Left colon (tissue), 2 donors: ENCODE measurements at regions not wholly inside any gene's neighbourhood (a gene's known extent, or its start where the extent isn't known, plus 50 kb on each side); places are given as distances from the start of the nearest gene placed in this dataset.

Source experiments
- ATAC-seq: fragments of 200-7000 bp; cut with Tn5 transposase; one replicate; pipeline ENCODE4 v1.9.1; 2020; ENCODE audit warnings: mild to moderate bottlenecking, moderate library complexity
- DNase-seq, 2 donors: peaks; one replicate each; pipeline ENCODE4 v3.0.0-alpha.2; 2020
- intact Hi-C, 2 donors: fragments of 100-400 bp; cut with DNase I in 1 of 2; cut with micrococcal nuclease in 1 of 2; formaldehyde crosslinking; loops; one replicate each; pipeline versions ENCODE4 v1.11.2 to v1.14.0; 2022; cut with DNase I, micrococcal nuclease
- donor health status: DM: no; HTN: no; CAD: no.
- donor health status: DM: yes; HTN: yes; CAD: no.

DNA sequence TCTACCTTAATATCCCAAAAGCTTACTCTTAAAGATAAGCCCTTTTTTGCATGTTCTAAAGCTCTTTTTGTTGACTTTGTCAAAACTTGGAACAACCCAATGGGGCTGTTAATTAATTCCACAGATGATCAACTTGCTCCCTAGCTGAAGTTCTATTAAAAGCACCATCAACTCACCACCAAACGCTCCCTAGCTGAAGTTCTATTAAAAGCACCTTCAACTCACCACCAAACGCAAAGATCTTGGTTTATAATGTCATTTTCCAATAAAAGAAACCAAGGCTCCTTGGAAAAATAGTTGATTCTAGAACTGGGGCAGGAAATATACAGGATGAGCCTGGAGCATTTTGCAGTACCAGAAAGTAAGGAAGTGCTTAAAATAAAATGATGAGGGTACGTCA, 122.3 kb upstream of the STT3B start:
- ATAC-seq (no peak), DNase-seq (no peak)
- intact Hi-C loops = no loop called here

DNA sequence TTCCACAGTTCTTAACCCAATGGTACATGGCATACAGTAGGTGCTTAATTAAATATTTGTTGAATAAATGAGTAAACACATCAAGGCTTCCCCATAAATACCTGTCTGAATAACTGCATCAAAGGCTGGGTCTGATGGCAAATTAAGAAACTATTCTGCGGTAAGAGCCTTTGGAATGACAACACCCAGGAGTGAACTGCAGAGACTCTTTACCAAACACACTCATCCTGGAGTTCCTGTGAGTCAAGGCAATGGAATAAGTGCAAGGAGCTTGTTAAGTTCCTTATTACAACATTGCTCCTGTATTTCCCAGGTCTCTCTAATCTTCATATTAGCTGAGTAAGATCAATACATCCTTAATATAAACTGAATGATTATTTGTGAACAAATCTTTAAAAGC, 119.9 kb upstream of the STT3B start:
- ATAC-seq (no peak), DNase-seq (no peak)
- intact Hi-C loops = no loop called here

DNA sequence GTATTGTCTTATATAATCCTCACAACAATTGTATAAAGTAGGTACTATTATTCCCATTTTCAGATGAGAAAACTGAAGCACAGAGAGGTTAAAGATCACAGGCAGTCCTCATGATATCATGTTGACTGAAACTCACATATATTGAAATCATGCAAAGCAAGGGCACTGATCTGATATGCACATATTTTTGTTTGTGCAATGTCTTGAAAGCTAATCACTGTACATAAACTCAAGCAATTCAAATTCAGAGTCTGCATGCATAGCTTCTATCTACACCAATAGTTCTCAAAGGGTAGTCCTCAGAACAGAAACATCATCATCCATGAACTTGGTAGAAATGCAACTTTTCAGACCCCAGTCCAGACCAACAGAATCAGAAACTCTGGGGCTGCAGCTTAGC, 119.2 kb upstream of the STT3B start:
- intact Hi-C loops = no loop called here
- no peak for ATAC-seq
- no peak for DNase-seq

DNA sequence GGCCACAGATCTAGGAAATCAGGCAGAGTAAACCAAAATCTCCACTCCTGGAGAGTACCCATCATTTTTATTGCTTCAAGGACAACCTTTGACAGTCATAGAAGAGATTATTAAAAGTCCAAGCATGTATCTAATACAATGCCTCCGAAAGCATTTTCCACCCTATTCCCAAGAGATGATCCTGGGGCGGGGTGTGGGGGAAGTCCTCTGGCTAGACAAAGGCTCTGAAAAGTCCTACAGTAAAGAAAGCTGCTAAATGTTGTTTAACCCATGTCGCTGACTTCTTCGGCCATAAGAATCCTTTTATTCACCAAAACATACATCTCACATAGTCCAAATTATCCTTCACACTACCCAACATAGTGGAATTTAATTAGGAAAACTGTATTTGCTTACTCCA, 115.7 kb upstream of the STT3B start:
- DNase-seq = no peak
- intact Hi-C loops = no loop called here
- no peak for ATAC-seq

DNA sequence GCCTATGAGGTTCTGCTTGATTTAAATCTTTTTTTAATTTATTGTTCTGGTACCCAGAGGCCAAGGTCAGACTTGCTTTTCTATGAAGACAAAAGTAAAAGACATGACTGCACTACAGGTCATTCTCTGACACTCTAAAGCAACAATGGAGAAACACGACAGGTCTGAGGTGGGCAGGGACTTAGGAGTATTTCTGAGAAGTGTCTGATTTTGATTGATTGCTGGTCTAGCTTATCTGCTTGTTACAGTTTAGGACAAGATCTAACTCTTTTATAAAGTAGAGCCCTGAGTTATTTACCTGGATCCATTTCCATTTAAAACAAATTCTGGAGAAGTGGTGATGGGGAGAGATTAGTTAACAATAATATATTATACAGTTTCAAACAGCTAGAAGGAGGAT, 115.2 kb upstream of the STT3B start:
- intact Hi-C loops = no loop called here
- no peak for ATAC-seq
- no peak for DNase-seq

DNA sequence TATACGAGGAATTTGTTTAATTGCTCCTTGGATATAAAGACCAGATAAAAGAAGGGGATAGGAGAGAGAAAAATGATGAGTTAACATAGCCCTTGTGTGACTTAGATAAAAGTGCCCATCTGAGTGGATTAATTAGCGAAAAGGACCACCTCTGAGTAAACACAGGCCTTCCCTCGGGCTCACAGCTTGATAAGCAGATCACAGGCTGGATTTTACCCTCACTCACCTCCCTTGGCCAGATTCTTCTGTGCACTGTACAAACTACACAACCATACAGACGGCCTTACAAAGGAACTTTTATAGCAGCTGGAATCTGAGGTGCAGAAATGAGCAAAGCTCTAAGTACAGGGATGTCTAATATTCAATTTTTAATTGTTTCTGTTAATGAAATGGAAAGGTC, 112.4 kb upstream of the STT3B start:
- ATAC-seq = no peak
- no peak for DNase-seq
- intact Hi-C loops = no loop called here

DNA sequence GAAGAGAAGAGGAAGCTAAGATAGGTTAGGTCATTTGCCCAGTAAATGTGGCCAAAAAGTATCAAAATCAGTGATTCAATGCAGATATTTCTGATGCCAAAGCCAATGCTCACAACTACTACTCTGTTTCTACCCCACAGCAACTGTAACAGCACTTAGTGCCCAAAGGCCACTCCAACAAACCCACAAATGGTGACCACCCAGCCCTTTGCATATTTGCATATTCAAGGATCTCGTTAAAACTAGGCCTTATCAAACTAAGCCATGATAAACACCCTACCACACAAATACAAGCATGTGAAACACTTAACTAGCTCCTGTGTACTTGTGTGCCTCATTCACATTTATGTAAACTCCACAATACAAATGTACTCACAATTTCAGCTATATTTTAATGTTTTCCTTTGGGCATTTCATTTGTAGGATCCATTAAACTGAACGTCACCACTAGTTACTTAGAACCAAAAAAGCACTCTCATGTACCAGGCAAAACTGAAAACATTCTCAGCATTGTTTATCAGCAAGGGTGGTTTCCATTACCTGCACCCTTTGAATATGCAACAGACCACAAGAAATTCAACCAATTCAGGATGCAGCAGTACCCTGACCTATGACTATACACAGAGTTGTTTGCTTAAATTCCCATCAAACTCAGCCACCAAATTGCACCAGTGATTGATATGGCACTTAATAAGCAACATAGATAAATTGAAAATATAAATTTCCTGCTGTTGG, 111.2 kb upstream of the STT3B start:
- intact Hi-C loops = no loop called here
- ATAC-seq = no peak

DNA sequence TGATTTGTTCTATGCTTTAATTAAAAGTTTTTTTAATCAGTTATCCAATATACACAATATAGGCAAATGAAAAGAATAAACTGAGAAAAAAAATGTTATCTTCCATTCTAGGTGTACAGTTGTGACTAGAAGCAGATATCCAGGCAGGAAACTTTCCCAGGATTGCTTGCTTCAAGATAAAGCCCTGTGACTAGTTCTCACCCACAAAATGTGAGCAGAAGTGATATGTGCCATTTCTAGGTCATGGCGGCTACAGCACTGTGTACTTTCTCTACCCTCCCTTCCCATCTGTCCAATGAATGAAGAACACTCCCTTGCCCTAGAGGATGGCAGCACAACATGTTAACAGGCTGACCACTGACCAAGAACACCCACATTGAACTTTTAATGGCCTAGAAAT, 110.5 kb upstream of the STT3B start:
- no peak for ATAC-seq
- intact Hi-C loops = no loop called here

More for the DNA sequence above, 111.2 kb upstream of the STT3B start:
- no peak for DNase-seq

DNA sequence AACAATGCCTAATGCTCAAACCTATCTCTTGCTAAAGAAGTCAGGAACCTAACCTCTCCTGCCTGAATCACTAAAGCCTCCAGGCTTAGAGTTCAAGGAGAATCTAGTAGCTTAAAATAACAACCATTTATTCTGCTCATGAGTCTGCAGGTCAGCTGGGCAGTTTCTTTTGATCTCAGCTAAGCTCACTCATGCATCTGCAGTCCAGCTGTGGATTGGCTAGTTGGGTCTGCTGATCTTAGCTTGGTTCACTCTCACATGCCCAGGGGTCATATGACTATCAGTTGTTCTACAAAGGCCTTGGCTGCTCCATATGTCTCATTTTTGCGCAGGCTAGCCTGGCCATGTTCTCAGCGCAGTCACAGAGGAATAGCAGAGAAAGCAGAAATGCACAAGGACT, 109.2 kb upstream of the STT3B start:
- ATAC-seq (no peak), DNase-seq (no peak)
- intact Hi-C loops = no loop called here

More for the DNA sequence above, 110.5 kb upstream of the STT3B start:
- no peak for DNase-seq

DNA sequence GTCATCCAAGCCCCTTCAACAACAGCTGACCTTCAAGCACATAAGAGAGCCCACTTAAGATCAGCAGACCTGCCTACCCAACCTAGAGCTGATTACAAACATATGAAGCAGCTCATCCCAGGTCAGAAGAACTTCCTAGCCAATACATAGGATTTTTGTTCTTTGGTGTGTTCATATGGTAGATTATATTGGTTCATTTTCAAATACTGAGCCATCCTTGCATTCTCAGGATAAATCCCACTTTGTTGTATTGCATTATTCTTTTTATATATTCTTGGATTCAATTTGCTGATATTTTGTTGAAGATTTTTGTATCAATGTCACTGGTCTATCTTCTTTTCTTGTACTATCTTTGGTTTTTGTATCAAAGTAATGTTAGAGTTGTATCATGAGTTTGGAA, 107.3 kb upstream of the STT3B start:
- ATAC-seq (no peak), DNase-seq (no peak)
- intact Hi-C loops = no loop called here

DNA sequence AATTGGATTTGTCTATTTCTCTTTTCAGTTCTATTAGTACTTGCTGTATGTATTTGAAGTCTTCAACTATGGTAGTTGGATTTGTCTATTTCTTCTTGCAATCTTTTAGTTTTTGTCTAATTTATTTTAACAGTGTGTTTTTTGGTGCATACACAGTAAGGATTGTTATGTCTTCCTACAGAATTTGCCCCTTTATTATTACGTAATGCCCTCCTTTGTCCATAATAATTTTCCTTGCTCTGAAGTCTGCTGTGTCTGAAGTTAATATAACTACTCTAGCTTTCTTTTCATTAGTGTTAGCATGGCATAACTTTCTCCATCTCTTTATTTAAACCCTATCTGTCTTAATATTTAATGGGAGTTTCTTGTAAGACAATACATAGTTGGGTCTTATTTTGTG, 105.1 kb upstream of the STT3B start:
- DNase-seq = no peak
- no peak for ATAC-seq

DNA sequence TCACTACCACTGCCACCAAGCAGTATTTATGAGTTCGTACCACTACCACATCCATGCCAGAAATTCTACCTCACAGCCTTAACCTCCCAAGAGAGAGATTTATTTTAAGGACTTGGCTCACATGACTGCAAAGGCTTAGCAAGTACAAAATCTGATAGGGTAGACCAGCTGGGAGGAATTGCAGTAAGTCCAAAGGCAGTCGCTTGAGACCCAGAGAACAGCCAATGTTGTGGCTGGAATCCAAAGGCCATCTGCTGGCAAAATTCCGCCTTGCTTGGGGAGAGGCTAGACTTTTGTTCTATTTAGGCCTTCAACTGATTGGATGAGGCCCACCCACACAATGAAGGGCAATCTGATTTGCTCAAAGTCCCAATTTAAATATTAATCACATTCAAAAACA, 101.4 kb upstream of the STT3B start:
- intact Hi-C loops = no loop called here
- DNase-seq (no peak), ATAC-seq (no peak)

More for the DNA sequence above, 105.1 kb upstream of the STT3B start:
- intact Hi-C loops = no loop called here

DNA sequence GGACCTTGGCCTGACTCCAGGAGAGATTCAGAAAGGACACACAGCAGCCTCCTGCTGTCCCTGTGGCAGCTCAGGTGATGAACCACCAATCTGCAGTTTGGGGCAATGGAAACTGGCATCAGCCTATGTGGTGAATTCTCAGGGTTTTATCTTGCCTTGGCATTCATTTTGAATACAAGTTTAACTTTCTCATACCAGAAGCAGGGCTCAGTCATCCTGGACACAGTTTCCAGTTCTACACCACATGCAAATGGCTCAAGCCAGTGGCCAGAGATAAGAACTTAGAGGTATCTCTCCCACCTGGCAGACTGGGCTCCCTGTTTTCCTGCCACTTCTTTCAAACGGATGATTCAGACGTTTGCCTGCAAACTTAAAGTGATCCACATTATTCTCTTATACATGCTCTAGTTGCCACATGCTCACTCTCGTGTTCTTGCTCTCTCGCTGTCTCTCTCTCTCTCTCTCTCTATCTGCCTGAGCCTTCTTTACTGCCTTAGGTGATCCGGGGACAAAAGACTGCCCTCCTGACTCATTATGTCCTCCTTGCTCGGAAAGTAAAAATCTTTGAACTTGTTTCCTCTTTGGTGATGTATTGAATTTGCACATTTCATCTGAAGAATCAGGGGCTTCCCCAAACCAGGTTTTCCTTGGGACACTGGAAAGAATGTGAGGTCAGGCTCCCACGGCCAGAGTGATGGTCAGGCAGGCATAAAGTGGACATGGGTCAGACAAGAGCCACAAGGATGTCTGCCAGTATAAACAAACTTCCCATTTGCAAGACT, 99.6 kb upstream of the STT3B start:
- intact Hi-C loops = no loop called here
- DNase-seq = no peak
- ATAC-seq = no peak

DNA sequence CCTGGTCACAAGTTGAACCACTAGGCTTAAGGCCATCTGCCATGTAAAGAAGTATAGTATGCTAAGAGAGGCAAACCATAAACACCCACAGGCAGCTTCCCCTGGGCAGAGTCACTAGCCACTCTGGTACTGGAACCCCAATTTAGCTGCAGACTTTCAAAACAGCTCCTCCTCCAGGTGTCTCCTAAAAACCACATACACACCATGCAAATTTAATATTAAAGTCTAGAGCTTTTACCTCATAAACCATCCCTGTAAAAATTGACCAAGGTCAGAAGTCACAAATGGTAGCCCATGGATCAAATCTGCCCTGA, 99.1 kb upstream of the STT3B start:
- intact Hi-C loops = no loop called here
- DNase-seq (no peak), ATAC-seq (no peak)

DNA sequence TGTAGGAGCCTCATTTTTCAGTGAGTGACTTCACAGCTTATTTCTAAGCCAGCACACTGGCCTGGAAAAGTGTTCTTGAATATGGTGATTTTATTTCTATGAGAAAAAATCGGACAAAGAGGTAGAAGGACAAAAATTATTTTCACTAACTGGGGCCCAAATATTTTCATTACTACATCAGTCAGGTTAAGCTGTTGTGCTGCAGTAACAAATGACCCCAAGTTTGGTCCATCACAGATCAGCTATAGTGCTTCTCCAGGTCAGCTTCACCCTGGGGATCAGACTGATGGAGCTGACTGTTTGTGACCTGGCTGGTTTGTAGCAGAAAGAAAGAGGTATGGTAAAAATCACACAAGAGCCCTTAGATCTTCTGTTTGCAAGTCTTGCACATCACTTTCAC, 97.9 kb upstream of the STT3B start:
- ATAC-seq (no peak), DNase-seq (no peak)
- intact Hi-C loops = no loop called here

DNA sequence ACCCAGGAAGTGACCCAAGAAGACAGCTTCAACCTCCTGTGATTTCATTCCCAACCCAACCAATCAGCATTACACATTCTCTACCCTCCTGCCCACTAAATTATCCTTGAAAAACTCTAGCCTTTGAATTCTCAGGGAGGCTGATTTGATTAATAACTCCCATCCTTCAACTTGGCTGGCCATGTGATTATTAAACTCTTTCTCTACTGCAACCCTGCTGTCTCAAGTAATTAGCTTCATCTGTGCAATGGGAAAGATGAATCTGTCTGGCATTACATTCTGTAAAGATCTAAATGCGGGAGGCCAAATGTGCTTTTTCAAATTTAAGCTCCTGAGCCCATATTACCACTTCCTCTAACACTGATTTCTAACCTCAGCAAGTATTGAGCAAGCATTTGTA, 95.9 kb upstream of the STT3B start:
- intact Hi-C loops = no loop called here
- ATAC-seq = no peak
- no peak for DNase-seq

DNA sequence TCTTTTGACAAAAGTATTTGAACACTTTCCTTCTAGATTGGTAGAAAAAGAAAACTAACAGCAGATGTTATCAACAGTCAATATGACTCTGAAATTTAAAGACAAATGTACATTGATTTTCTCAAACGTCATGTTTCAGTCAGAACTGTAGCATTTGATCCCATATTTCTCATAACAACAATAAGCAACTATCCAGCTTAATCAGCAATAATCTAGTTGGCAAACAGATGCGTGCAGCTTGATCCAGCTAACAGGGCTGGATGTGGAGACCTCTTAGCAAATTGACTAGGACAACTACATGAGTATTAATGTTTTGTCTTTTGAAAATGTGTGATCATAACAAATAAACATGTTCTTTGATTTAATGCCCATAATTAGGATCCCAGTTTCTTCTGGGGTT, 94.0 kb upstream of the STT3B start:
- intact Hi-C loops = no loop called here
- ATAC-seq (no peak), DNase-seq (no peak)

DNA sequence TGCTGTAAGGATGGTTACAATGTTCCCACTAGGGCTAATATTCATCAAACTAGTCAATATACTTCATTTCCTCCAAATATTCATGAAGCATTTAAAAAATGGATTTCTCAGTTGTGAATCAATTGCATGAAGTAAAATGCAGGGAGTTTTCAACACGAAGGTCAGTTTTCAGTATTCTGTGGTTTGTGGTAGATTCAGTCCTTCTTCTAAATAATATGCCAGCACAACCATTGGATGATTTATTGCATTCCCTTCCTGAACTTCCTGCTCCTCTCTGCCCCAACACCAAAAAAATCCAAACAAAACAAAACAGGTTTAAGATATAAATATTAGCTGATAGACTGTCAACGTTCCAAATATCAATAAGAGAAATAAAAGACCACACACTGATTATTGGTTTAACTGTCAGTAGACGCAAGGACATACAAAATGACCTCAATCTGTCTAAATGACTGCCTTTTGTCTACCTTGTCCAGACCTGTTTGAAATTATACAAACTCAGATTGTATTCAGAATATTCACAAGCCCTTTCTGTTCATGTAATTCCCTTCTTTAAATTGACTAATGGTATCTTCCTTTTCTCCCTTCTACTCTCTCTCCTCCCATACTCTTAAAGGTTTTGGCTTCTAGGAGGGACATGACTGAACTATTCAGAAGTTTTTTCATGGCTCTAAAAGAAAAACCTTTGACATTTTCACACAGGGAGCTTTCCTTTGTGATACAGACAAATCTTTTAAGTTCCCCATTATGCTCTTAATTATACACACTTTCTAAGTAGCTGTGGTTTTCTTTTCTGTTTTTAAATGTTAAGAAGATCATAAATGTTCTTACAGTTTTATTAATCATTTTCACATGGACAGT, 92.6 kb upstream of the STT3B start:
- DNase-seq (no peak), ATAC-seq (no peak)
- intact Hi-C loops = no loop called here

DNA sequence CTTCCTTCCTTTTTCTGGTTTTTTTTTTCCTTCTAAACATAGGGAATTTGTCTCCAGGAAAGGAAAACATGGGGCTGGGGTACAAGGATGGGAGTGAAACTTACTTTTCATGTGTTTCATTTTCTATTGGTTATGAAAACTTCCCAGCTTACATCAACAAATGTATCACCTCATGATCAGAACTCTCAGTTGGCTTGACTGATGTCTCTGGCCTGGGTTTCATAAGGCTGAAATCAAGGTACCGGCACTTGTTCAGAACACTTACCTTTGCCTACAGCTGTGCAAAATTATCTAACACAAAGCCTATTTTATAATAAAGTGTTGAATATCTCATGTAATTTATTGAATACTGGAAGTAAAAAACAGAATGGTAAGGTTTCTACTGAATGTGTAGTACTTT, 91.8 kb upstream of the STT3B start:
- intact Hi-C loops = no loop called here
- DNase-seq (no peak), ATAC-seq (no peak)

DNA sequence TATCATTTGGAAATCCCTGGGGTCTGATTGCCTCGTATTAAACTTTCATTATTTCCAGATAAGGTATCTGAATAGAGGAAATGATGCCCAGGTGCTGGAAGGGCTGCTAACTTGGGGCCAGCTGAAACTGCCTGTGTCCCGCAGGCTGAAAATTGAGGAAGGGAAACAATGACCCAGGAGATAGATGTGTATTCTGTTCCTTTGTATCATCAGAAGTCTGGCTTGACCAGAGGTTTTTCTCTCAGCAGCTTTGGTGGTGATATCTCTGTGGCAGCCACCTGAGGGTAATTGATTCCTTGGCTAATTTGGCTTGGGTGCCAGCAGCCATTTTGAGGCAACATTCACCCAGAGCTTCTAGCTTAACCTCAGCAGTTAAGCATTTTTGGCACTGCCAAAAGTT, 90.0 kb upstream of the STT3B start:
- intact Hi-C loops = no loop called here
- ATAC-seq (no peak), DNase-seq (no peak)
